MM.1S (cell line): ENCODE measurements at regions not wholly inside any gene's neighbourhood (a gene's known extent, or its start where the extent isn't known, plus 50 kb on each side); places are given as distances from the start of the nearest gene placed in this dataset.

Source experiments
- DNase-seq: peaks from one replicate; pipeline ENCODE4 v3.0.0-alpha.2; 2015
- H2AFZ ChIP-seq: fragments of 300-600 bp; sonication (generic); 2 replicates; pipeline ENCODE4 v1.6.0; 2016; ENCODE audit warnings: antibody characterized with exemption, low read length
- H3F3A ChIP-seq: fragments of 300-600 bp; sonication (generic); 2 replicates; pipeline ENCODE4 v1.6.1; 2016; ENCODE audit warnings: mild to moderate bottlenecking, antibody characterized with exemption, low read length, moderate library complexity, mixed read lengths; ENCODE audit not compliant: insufficient read depth
- H3K27ac ChIP-seq: fragments of 300-600 bp; sonication (generic); 2 replicates; pipeline ENCODE4 v1.5.1; 2016; ENCODE audit warnings: mild to moderate bottlenecking, low read length
- H3K27me3 ChIP-seq: fragments of 300-600 bp; sonication (generic); replicated peaks from 2 replicates; pipeline ENCODE4 v1.6.0; 2016; ENCODE audit warnings: low read length; ENCODE audit not compliant: insufficient read depth
- H3K36me3 ChIP-seq: fragments of 300-600 bp; sonication (generic); replicated peaks from 2 replicates; pipeline ENCODE4 v1.6.1; 2016; ENCODE audit warnings: mild to moderate bottlenecking, low read length, mixed read lengths; ENCODE audit not compliant: insufficient read depth
- H3K4me1 ChIP-seq: fragments of 300-600 bp; sonication (generic); 2 replicates; pipeline ENCODE4 v1.6.1; 2016; ENCODE audit warnings: low read length, mixed read lengths
- H3K4me2 ChIP-seq: fragments of 300-600 bp; sonication (generic); 2 replicates; pipeline ENCODE4 v1.6.0; 2016; ENCODE audit warnings: low read depth, low read length
- H3K4me3 ChIP-seq: fragments of 300-600 bp; sonication (generic); 2 replicates; pipeline ENCODE4 v1.5.1; 2016; ENCODE audit warnings: low read length, mixed read lengths
- H3K79me2 ChIP-seq: fragments of 300-600 bp; sonication (generic); 2 replicates; pipeline ENCODE4 v1.6.1; 2016; ENCODE audit warnings: mixed run types, low read length, mixed read lengths
- H3K9ac ChIP-seq: fragments of 300-600 bp; sonication (generic); 2 replicates; pipeline ENCODE4 v1.6.1; 2016; ENCODE audit warnings: low read length, mixed read lengths
- H3K9me2 ChIP-seq: fragments of 300-600 bp; sonication (generic); replicated peaks from 2 replicates; pipeline ENCODE4 v1.6.1; 2016; ENCODE audit warnings: mild to moderate bottlenecking, low read length, mixed read lengths; ENCODE audit not compliant: insufficient read depth
- H3K9me3 ChIP-seq: fragments of 300-600 bp; sonication (generic); replicated peaks from 2 replicates; pipeline ENCODE4 v1.6.1; 2016; ENCODE audit warnings: mild to moderate bottlenecking, low read length, mixed read lengths; ENCODE audit not compliant: insufficient read depth
- H4K20me1 ChIP-seq: fragments of 300-600 bp; sonication (generic); 2 replicates; pipeline ENCODE4 v1.6.1; 2016; ENCODE audit warnings: mild to moderate bottlenecking, low read length, moderate library complexity, mixed read lengths; ENCODE audit not compliant: insufficient read depth
- EZH2 ChIP-seq: fragments of 300-600 bp; sonication (generic); optimal IDR thresholded peaks from 2 replicates; pipeline ENCODE3; 2017; ENCODE audit warnings: low read depth, mild to moderate bottlenecking, antibody characterized with exemption, low read length, mixed read lengths
- EZH2phosphoT487 ChIP-seq: fragments of 300-600 bp; sonication (generic); IDR thresholded peaks from 2 replicates; pipeline ENCODE4 v1.6.1; 2018; ENCODE audit warnings: antibody characterized with exemption, low read length
- TF ChIP-seq, protein P1 (sequence below): fragments of 300-600 bp; sonication (generic); IDR thresholded peaks from 2 replicates; pipeline ENCODE4 v1.5.1; 2016; ENCODE audit warnings: antibody characterized with exemption, low read length, mixed read lengths

DNA sequence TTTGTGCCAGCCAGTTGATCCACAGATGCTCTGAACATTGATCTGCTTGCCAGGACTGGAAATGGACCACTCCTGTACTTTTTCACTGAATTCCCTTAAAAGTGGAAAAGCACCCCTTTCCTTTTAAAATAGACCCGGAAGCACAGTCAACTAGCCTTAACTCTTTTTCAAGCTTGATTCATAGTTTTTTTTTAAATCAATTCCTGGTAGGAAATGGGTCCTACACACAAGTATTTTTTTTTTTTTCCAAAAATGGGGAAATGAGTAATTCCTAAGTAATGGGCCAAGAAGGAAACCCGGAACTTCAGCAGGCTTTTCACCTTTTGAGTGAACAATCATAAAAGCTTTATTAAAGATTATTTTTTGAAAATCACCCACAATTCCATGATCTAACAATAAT is 234.4 kb upstream of the ADAMTS9 start:
- Histone ChIP-seq H3K4me1 (no peaks in the 10 kb centered on the region), H2AFZ (no peak overlapping the region), H3K9ac (no peak overlapping the region), H3K79me2 (no peaks in the 10 kb centered on the region), H3K4me2 (no peak overlapping the region), H3K9me3 (no peaks in the 10 kb centered on the region), H3K27me3 (no peaks in the 10 kb centered on the region), H3K27ac (no peak overlapping the region), H3K4me3 (no peak overlapping the region), H3K36me3 (no peaks in the 10 kb centered on the region), H3K9me2 (0 out of 2 replicates have a peak, but pooled peaks cover 2% of the 10 kb centered on the region), H4K20me1 (no peaks in the 10 kb centered on the region), H3F3A (no peaks in the 10 kb centered on the region)
- DNase-seq, result no peak
- TF ChIP-seq EZH2 (no peak), EZH2phosphoT487 (no peak)
- TF ChIP-seq, protein P1, sequence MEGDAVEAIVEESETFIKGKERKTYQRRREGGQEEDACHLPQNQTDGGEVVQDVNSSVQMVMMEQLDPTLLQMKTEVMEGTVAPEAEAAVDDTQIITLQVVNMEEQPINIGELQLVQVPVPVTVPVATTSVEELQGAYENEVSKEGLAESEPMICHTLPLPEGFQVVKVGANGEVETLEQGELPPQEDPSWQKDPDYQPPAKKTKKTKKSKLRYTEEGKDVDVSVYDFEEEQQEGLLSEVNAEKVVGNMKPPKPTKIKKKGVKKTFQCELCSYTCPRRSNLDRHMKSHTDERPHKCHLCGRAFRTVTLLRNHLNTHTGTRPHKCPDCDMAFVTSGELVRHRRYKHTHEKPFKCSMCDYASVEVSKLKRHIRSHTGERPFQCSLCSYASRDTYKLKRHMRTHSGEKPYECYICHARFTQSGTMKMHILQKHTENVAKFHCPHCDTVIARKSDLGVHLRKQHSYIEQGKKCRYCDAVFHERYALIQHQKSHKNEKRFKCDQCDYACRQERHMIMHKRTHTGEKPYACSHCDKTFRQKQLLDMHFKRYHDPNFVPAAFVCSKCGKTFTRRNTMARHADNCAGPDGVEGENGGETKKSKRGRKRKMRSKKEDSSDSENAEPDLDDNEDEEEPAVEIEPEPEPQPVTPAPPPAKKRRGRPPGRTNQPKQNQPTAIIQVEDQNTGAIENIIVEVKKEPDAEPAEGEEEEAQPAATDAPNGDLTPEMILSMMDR, result no peak

DNA sequence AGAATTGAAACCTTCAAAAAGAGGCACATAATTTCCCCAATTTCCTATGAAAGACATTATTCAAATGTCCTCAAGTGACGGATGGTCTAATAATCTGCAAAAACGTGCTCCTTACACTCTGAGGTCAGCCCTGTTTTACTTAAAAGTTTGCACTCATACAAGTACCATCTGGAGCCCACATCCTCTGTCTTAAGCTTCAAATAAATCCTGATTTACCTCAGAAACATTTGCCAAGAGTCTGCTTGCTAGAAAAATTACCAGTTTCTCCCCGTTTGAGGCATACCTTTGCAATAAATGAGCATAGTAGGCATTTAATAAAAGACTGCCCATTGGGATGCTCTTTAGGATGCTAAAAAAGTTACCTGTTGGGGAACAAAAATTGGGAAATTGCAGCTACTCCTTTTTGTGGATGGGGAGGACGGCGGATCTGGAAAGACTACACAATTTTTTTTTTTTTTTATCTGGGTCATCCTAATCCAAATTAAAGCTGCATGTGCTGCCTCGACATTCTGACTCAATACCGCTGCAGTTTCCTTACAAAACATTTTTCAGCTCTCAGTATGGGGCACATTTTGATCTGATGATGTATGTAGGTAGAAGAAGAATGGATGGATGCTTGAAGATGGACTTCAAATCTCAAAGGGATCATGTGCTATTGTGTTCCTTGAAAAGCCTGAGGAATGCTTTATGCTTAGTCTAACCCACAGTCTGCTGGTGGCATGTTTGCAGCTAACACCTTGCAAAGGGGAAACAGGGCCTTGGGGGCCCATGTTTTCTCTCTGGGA is 233.7 kb upstream of the ADAMTS9 start:
- Histone ChIP-seq H3K27me3 (no peaks in the 10 kb centered on the region), H4K20me1 (no peaks in the 10 kb centered on the region), H2AFZ (no peak overlapping the region), H3K27ac (no peak overlapping the region), H3K36me3 (no peaks in the 10 kb centered on the region), H3K9ac (no peak overlapping the region), H3K4me1 (no peaks in the 10 kb centered on the region), H3K9me3 (no peaks in the 10 kb centered on the region), H3K4me2 (no peak overlapping the region), H3F3A (no peaks in the 10 kb centered on the region), H3K9me2 (0 out of 2 replicates have a peak, but pooled peaks cover 2% of the 10 kb centered on the region), H3K4me3 (no peak overlapping the region), H3K79me2 (no peaks in the 10 kb centered on the region)
- DNase-seq, result no peak
- TF ChIP-seq, protein P1, result no peak
- TF ChIP-seq EZH2phosphoT487 (no peak), EZH2 (no peak)

DNA sequence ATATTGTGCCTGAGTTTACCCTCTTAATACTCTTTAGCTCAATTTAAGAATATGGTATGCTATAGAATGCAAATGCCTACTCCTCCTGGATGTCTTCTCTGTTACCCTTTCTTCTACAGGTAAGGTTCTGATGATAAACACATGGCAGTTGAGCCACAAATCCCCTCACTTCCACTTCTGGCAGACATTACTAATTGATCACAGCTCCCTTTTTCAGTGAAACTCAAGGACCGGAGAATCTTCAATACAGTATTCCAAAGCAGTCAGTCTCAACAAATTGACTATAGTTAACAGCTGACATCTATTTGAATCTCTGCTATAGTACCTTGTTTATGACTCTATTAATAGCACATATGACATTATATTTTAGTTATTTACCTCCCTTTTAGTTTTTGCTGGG is 232.1 kb upstream of the ADAMTS9 start:
- TF ChIP-seq EZH2phosphoT487 (no peak), EZH2 (no peak)
- TF ChIP-seq, protein P1, result no peak
- Histone ChIP-seq H4K20me1 (no peaks in the 10 kb centered on the region), H3K9ac (no peak overlapping the region), H3K4me1 (no peaks in the 10 kb centered on the region), H3K36me3 (no peaks in the 10 kb centered on the region), H3K9me2 (0 out of 2 replicates have a peak, but pooled peaks cover 2% of the 10 kb centered on the region), H3K27me3 (no peaks in the 10 kb centered on the region), H3K4me2 (no peak overlapping the region), H3K79me2 (no peaks in the 10 kb centered on the region), H3K27ac (no peak overlapping the region), H3K9me3 (no peaks in the 10 kb centered on the region), H3F3A (no peaks in the 10 kb centered on the region), H3K4me3 (no peak overlapping the region), H2AFZ (no peak overlapping the region)
- DNase-seq, result no peak
